A673 (cell line): ENCODE measurements at regions not wholly inside any gene's neighbourhood (a gene's known extent, or its start where the extent isn't known, plus 50 kb on each side); places are given as distances from the start of the nearest gene placed in this dataset.

Experiments used
- BruUV-seq: library from RNA; stranded (reverse); fragments of 400-500 nt; replicated peaks from 2 replicates; lab custom pipeline; 2021; lab: Mats Ljungman, UMichigan
- CTCF ChIA-PET: fragments of 300-600 bp; sonication (Branson Sonifier 250); formaldehyde crosslinking; loops from one replicate; lab custom pipeline; 2022; ENCODE audit warnings: antibody characterized with exemption; lab: Charles Lee
- POLR2A ChIA-PET: fragments of 300-600 bp; sonication (Branson Sonifier 250); formaldehyde crosslinking; loops from one replicate; lab custom pipeline; 2022; ENCODE audit warnings: antibody characterized with exemption; ENCODE audit not compliant: low non-redundant PET; lab: Charles Lee
- DNase-seq: peaks from one replicate; pipeline ENCODE4 v3.0.0-alpha.2; 2015; ENCODE audit warnings: low spot score
- H3K27ac ChIP-seq: fragments of 200-600 bp; sonication (generic); 2 replicates; pipeline ENCODE4 v1.5.1; 2016; ENCODE audit warnings: mixed run types, low read depth, mild to moderate bottlenecking, mixed read lengths, antibody characterized with exemption, low read length; ENCODE audit not compliant: poor library complexity, severe bottlenecking
- H3K27me3 ChIP-seq: fragments of 200-600 bp; sonication (generic); replicated peaks from 2 replicates; pipeline ENCODE4 v1.6.1; 2017; ENCODE audit warnings: mixed run types, low read depth, mild to moderate bottlenecking, mixed read lengths, antibody characterized with exemption, low read length; ENCODE audit not compliant: insufficient read depth, poor library complexity
- H3K36me3 ChIP-seq: fragments of 200-600 bp; sonication (generic); 2 replicates; pipeline ENCODE4 v1.6.1; 2016; ENCODE audit warnings: mixed run types, mild to moderate bottlenecking, mixed read lengths, antibody characterized with exemption, low read length; ENCODE audit not compliant: insufficient read depth, poor library complexity, severe bottlenecking
- H3K4me1 ChIP-seq: fragments of 200-600 bp; sonication (generic); 2 replicates; pipeline ENCODE4 v1.6.1; 2017; ENCODE audit warnings: mixed run types, mild to moderate bottlenecking, mixed read lengths, antibody characterized with exemption, low read length; ENCODE audit not compliant: insufficient read depth, poor library complexity, severe bottlenecking
- H3K4me3 ChIP-seq: fragments of 200-600 bp; sonication (generic); 2 replicates; pipeline ENCODE4 v1.5.1; 2016; ENCODE audit warnings: low read depth, mixed run types, mild to moderate bottlenecking, mixed read lengths, low read length; ENCODE audit not compliant: poor library complexity, severe bottlenecking
- H3K9me3 ChIP-seq: fragments of 200-600 bp; sonication (generic); 2 replicates; pipeline ENCODE4 v1.6.1; 2016; ENCODE audit warnings: mixed run types, low read depth, mild to moderate bottlenecking, mixed read lengths, antibody characterized with exemption, low read length; ENCODE audit not compliant: poor library complexity, severe bottlenecking
- CTCF ChIP-seq: fragments of 300-800, 200-600 bp; sonication (generic); conservative IDR thresholded peaks from 2 replicates; pipeline ENCODE4 v1.5.1; 2017; ENCODE audit warnings: low read depth, mild to moderate bottlenecking, antibody characterized with exemption, low read length, moderate library complexity, mixed read lengths
- EZH2 ChIP-seq: fragments of 200-600 bp; sonication (generic); IDR thresholded peaks from 2 replicates; pipeline ENCODE4 v1.6.1; 2017; ENCODE audit warnings: borderline replicate concordance, low read depth, mild to moderate bottlenecking, mixed read lengths, antibody characterized with exemption, low read length; ENCODE audit not compliant: poor library complexity, severe bottlenecking
- intact Hi-C: fragments of 100-400 bp; cut with micrococcal nuclease; formaldehyde crosslinking; loops from one replicate; pipeline ENCODE4 v1.10.0; 2022; ENCODE audit not compliant: unreplicated experiment

- Histone ChIP-seq H3K27me3 (no peaks in the 10 kb centered on the region), H3K9me3 (no peaks in the 10 kb centered on the region), H3K4me1 (no peaks in the 10 kb centered on the region), H3K36me3 (no peaks in the 10 kb centered on the region), H3K4me3 (no peak overlapping the region), H3K27ac (no peak overlapping the region)
- TF ChIP-seq EZH2 (no peak), CTCF (no peak)
- ChIA-PET CTCF (no interaction called here), POLR2A (no interaction called here)
- intact Hi-C loops, result no loop called here
- BruUV-seq, result no TSS peak
- DNase-seq, result no peak
These were observed 899.2 kb upstream of the WWC1 start for GRCh38 chr5:167392240-167392639.

- H3K9me3 ChIP-seq, result no peaks in the 10 kb centered on the region
- CTCF ChIA-PET, result no interaction called here
- no peak for TF ChIP-seq CTCF
- H3K4me3 ChIP-seq, result no peak overlapping the region
- intact Hi-C loops, result no loop called here
- no peak overlapping the region for H3K27ac ChIP-seq
- POLR2A ChIA-PET, result no interaction called here
- BruUV-seq, result no TSS peak
- H3K27me3 ChIP-seq, result no peaks in the 10 kb centered on the region
- no peaks in the 10 kb centered on the region for H3K36me3 ChIP-seq
- no peak for DNase-seq
- no peaks in the 10 kb centered on the region for H3K4me1 ChIP-seq
These were observed 898.1 kb upstream of the WWC1 start for GRCh38 chr5:167393358-167393757.

- no peak for DNase-seq
- H3K27ac ChIP-seq, result no peak overlapping the region
- POLR2A ChIA-PET, result no interaction called here
- intact Hi-C loops, result no loop called here
- no peak overlapping the region for H3K4me3 ChIP-seq
- CTCF ChIA-PET, result no interaction called here
- H3K4me1 ChIP-seq, result peaks cover 5% of the 10 kb centered on the region
- no peaks in the 10 kb centered on the region for H3K9me3 ChIP-seq
- H3K27me3 ChIP-seq, result no peaks in the 10 kb centered on the region
- TF ChIP-seq EZH2, result no peak
- TF ChIP-seq CTCF, result no peak
- BruUV-seq, result no TSS peak
- no peaks in the 10 kb centered on the region for H3K36me3 ChIP-seq
These were observed 888.8 kb upstream of the WWC1 start for GRCh38 chr5:167402671-167403070.
